Upper lobe of right lung (tissue), 1 donor: ENCODE measurements at regions not wholly inside any gene's neighbourhood (a gene's known extent, or its start where the extent isn't known, plus 50 kb on each side); places are given as distances from the start of the nearest gene placed in this dataset.
"Not testable (repeated sequence)": the region's sequence is repeated elsewhere in the genome, so short reads cannot be mapped to it uniquely, and the experiment has no call there.

Experiments used
- ATAC-seq: fragments of 200-7000 bp; cut with Tn5 transposase; one replicate; pipeline ENCODE4 v1.9.1; 2020; ENCODE audit warnings: mild to moderate bottlenecking, moderate library complexity
- DNase-seq: peaks from one replicate; pipeline ENCODE4 v3.0.0-alpha.2; 2020
- H3K27ac ChIP-seq: fragments of 200-600 bp; one replicate; pipeline ENCODE4 v1.8.0; 2022
- H3K27me3 ChIP-seq: fragments of 200-600 bp; one replicate; pipeline ENCODE4 v1.8.0; 2022; ENCODE audit warnings: mild to moderate bottlenecking
- H3K36me3 ChIP-seq: fragments of 200-600 bp; one replicate; pipeline ENCODE4 v1.8.0; 2022
- H3K4me1 ChIP-seq: fragments of 200-600 bp; one replicate; pipeline ENCODE4 v1.8.0; 2022
- H3K4me3 ChIP-seq: fragments of 200-600 bp; one replicate; pipeline ENCODE4 v1.8.0; 2022; ENCODE audit warnings: mild to moderate bottlenecking
- H3K9me3 ChIP-seq: fragments of 200-600 bp; one replicate; pipeline ENCODE4 v1.8.0; 2022
- CTCF ChIP-seq: fragments of 200-600 bp; IDR thresholded peaks from one replicate; pipeline ENCODE4 v1.8.0; 2022; ENCODE audit warnings: antibody characterized with exemption
- intact Hi-C: fragments of 100-400 bp; cut with DNase I; formaldehyde crosslinking; loops from one replicate; pipeline ENCODE4 v1.11.0; 2022
- donor health status: DM: no; HTN: yes; CAD: no; lungs with severe emphysema.

GRCh38 chr6:56888687-56889086 is 66.2 kb upstream of the BEND6 start:
- Histone ChIP-seq H3K9me3 (no peaks in the 10 kb centered on the region), H3K36me3 (no peaks in the 10 kb centered on the region), H3K27ac (no peak overlapping the region), H3K4me1 (no peaks in the 10 kb centered on the region), H3K4me3 (no peak overlapping the region), H3K27me3 (no peaks in the 10 kb centered on the region)
- DNase-seq (no peak), ATAC-seq (no peak)
- intact Hi-C loops = no loop called here
- no peak for TF ChIP-seq CTCF

- Histone ChIP-seq H3K27ac (no peak overlapping the region), H3K4me1 (no peaks in the 10 kb centered on the region), H3K9me3 (no peaks in the 10 kb centered on the region), H3K27me3 (no peaks in the 10 kb centered on the region), H3K4me3 (no peak overlapping the region), H3K36me3 (no peaks in the 10 kb centered on the region)
- TF ChIP-seq CTCF = no peak
- ATAC-seq (no peak), DNase-seq (no peak)
- intact Hi-C loops = no loop called here
Observed at GRCh38 chr6:56887086-56887485, 67.8 kb upstream of the BEND6 start.

- ATAC-seq (no peak), DNase-seq (no peak)
- intact Hi-C loops = no loop called here
- no peaks in the 10 kb centered on the region for H3K36me3 ChIP-seq
- no peaks in the 10 kb centered on the region for H3K27me3 ChIP-seq
- H3K4me3 ChIP-seq = no peak overlapping the region
- H3K9me3 ChIP-seq = no peaks in the 10 kb centered on the region
- no peak overlapping the region for H3K27ac ChIP-seq
- no peaks in the 10 kb centered on the region for H3K4me1 ChIP-seq
- TF ChIP-seq CTCF = no peak
Observed at GRCh38 chr6:56877922-56878321, 77.0 kb upstream of the BEND6 start.

- Histone ChIP-seq H3K4me1 (no peaks in the 10 kb centered on the region), H3K4me3 (no peak overlapping the region), H3K27ac (no peak overlapping the region), H3K36me3 (no peaks in the 10 kb centered on the region), H3K9me3 (no peaks in the 10 kb centered on the region), H3K27me3 (no peaks in the 10 kb centered on the region)
- no peak for TF ChIP-seq CTCF
- ATAC-seq = no peak
- intact Hi-C loops = no loop called here
- no peak for DNase-seq
Observed at GRCh38 chr6:56875961-56876360, 78.9 kb upstream of the BEND6 start.

GRCh38 chr6:56875523-56875922 is 79.4 kb upstream of the BEND6 start:
- intact Hi-C loops = no loop called here
- no peak for TF ChIP-seq CTCF
- DNase-seq = no peak

GRCh38 chr6:56874328-56874727 is 80.6 kb upstream of the BEND6 start:
- no peak for TF ChIP-seq CTCF
- no peak for DNase-seq
- intact Hi-C loops = no loop called here
- Histone ChIP-seq H3K36me3 (no peaks in the 10 kb centered on the region), H3K9me3 (no peaks in the 10 kb centered on the region), H3K27ac (no peak overlapping the region), H3K4me1 (no peaks in the 10 kb centered on the region), H3K27me3 (no peaks in the 10 kb centered on the region), H3K4me3 (no peak overlapping the region)
- no peak for ATAC-seq

More at GRCh38 chr6:56875523-56875922, 79.4 kb upstream of the BEND6 start:
- no peaks in the 10 kb centered on the region for H3K36me3 ChIP-seq
- no peaks in the 10 kb centered on the region for H3K27me3 ChIP-seq
- no peak overlapping the region for H3K27ac ChIP-seq
- no peaks in the 10 kb centered on the region for H3K9me3 ChIP-seq
- ATAC-seq = no peak
- H3K4me1 ChIP-seq = no peaks in the 10 kb centered on the region
- H3K4me3 ChIP-seq = no peak overlapping the region

GRCh38 chr6:56870053-56870452 is 84.9 kb upstream of the BEND6 start:
- DNase-seq, H3K27me3 ChIP-seq, intact Hi-C loops, ATAC-seq, H3K36me3 ChIP-seq, H3K4me1 ChIP-seq, H3K27ac ChIP-seq, H3K4me3 ChIP-seq, H3K9me3 ChIP-seq: not testable (repeated sequence)
